H1 (cell line): ENCODE measurements at regions not wholly inside any gene's neighbourhood (a gene's known extent, or its start where the extent isn't known, plus 50 kb on each side); places are given as distances from the start of the nearest gene placed in this dataset.

Experiments used
- CTCF ChIA-PET: fragments of 300-600 bp; sonication (Branson Sonifier 250); formaldehyde crosslinking; loops from one replicate; lab custom pipeline; 2021; ENCODE audit not compliant: partially characterized antibody; lab: Charles Lee
- POLR2A ChIA-PET: fragments of 300-600 bp; sonication (Branson Sonifier 250); formaldehyde crosslinking; loops from one replicate; lab custom pipeline; 2021; ENCODE audit warnings: inconsistent platforms; ENCODE audit not compliant: partially characterized antibody; lab: Charles Lee
- DNase-seq, 2 experiments: peaks; one replicate each; pipeline versions ENCODE4 v3.0.0 to v3.0.0-alpha.2; 2010 to 2022; ENCODE audit warnings: low spot score in 2 of 2, low read depth in 1 of 2, mixed read lengths in 1 of 2
- FAIRE-seq: peaks from 2 replicates; lab custom pipeline; 2011; peaks lifted over from hg19 to GRCh38; lab: Jason Lieb, UNC
- H2AFZ ChIP-seq: 2 replicates; pipeline ENCODE4 v1.8.1; 2012; ENCODE audit warnings: low read length, inconsistent platforms
- H2AK5ac ChIP-seq: 2 replicates; pipeline ENCODE4 v1.6.1; 2013; ENCODE audit warnings: low read depth, low read length
- H2BK120ac ChIP-seq: replicated peaks from 2 replicates; pipeline ENCODE3; 2013; ENCODE audit warnings: low read depth, low read length, inconsistent platforms
- H2BK12ac ChIP-seq: 2 replicates; pipeline ENCODE4 v1.6.1; 2013; ENCODE audit warnings: low read depth, low read length
- H2BK15ac ChIP-seq: 2 replicates; pipeline ENCODE4 v1.6.1; 2013; ENCODE audit warnings: low read length
- H2BK20ac ChIP-seq: 2 replicates; pipeline ENCODE4 v1.6.1; 2013; ENCODE audit warnings: low read length
- H2BK5ac ChIP-seq: 2 replicates; pipeline ENCODE4 v1.6.1; 2013; ENCODE audit warnings: low read depth, low read length
- H3K14ac ChIP-seq: 2 replicates; pipeline ENCODE4 v1.6.1; 2013; ENCODE audit warnings: inconsistent platforms; ENCODE audit not compliant: insufficient read length
- H3K18ac ChIP-seq: 2 replicates; pipeline ENCODE4 v1.6.1; 2013; ENCODE audit warnings: low read length; ENCODE audit errors: extremely low read depth
- H3K23ac ChIP-seq: 2 replicates; pipeline ENCODE4 v1.6.1; 2013; ENCODE audit warnings: inconsistent platforms; ENCODE audit not compliant: insufficient read length
- H3K23me2 ChIP-seq: 2 replicates; pipeline ENCODE4 v1.6.1; 2013; ENCODE audit warnings: low read depth, low read length
- H3K27ac ChIP-seq: 2 replicates; pipeline ENCODE4 v1.6.1; 2011; ENCODE audit warnings: low read depth, low read length, inconsistent platforms
- H3K27me3 ChIP-seq, 4 experiments: replicated peaks in 1 of 4; 1 replicate in 1 of 4; 2 replicates in 3 of 4; pipeline versions ENCODE4 v1.6.1 to v1.8.1; 2011 to 2013; ENCODE audit warnings: low read length in 3 of 4, mild to moderate bottlenecking in 3 of 4, inconsistent platforms in 2 of 4, mixed read lengths in 2 of 4, moderate library complexity in 1 of 4; ENCODE audit not compliant: control insufficient read depth in 3 of 4, insufficient read depth in 3 of 4; ENCODE audit errors: extremely low read depth in 1 of 4
- H3K36me3 ChIP-seq, 4 experiments: 2 replicates each; pipeline versions ENCODE4 v1.6.1 to v1.8.1; 2011 to 2013; ENCODE audit warnings: mild to moderate bottlenecking in 4 of 4, low read length in 3 of 4, moderate library complexity in 2 of 4, control low read depth in 1 of 4, inconsistent platforms in 1 of 4; ENCODE audit not compliant: insufficient read depth in 4 of 4, control insufficient read depth in 2 of 4
- H3K4ac ChIP-seq: replicated peaks from 2 replicates; pipeline ENCODE3; 2013; ENCODE audit warnings: low read length, low read depth, mixed read lengths, inconsistent platforms; ENCODE audit not compliant: insufficient read length
- H3K4me1 ChIP-seq, 4 experiments: replicated peaks in 1 of 4; 1 replicate in 1 of 4; 2 replicates in 3 of 4; pipeline versions ENCODE4 v1.6.1 to v1.8.1; 2011 to 2013; ENCODE audit warnings: low read length in 3 of 4, inconsistent platforms in 2 of 4, mixed read lengths in 1 of 4; ENCODE audit not compliant: insufficient read depth in 4 of 4, control insufficient read depth in 3 of 4
- H3K4me2 ChIP-seq, 2 experiments: 2 replicates each; pipeline versions ENCODE4 v1.6.1 to v1.8.1; 2011 to 2013; ENCODE audit warnings: low read depth in 2 of 2, low read length in 2 of 2, control low read depth in 1 of 2, inconsistent platforms in 1 of 2, mild to moderate bottlenecking in 1 of 2; ENCODE audit not compliant: insufficient read depth in 1 of 2
- H3K4me3 ChIP-seq, 4 experiments: fragments of 200-600, 300-600 bp in 1 of 4; sonication (generic), shearing (Covaris generic), sonication (Bioruptor Twin) in 1 of 4; 2 replicates each; pipeline versions ENCODE4 v1.5.1 to v1.8.1; 2011 to 2016; ENCODE audit warnings: low read length in 4 of 4, low read depth in 3 of 4, control low read depth in 2 of 4, inconsistent platforms in 2 of 4, mild to moderate bottlenecking in 2 of 4, mixed read lengths in 1 of 4, moderate library complexity in 1 of 4; ENCODE audit not compliant: insufficient read depth in 2 of 4; ENCODE audit errors: extremely low read depth in 1 of 4
- H3K56ac ChIP-seq: replicated peaks from 2 replicates; pipeline ENCODE3; 2013; ENCODE audit warnings: low read depth, mild to moderate bottlenecking, mixed read lengths, low read length, inconsistent platforms; ENCODE audit not compliant: insufficient read length
- H3K79me1 ChIP-seq: 2 replicates; pipeline ENCODE4 v1.6.1; 2013; ENCODE audit warnings: low read depth, low read length, control low read depth
- H3K79me2 ChIP-seq, 2 experiments: 2 replicates each; pipeline versions ENCODE4 v1.6.1 to v1.8.1; 2012 to 2013; ENCODE audit warnings: low read length in 2 of 2, mild to moderate bottlenecking in 2 of 2, inconsistent platforms in 1 of 2; ENCODE audit not compliant: insufficient read depth in 2 of 2, control insufficient read depth in 1 of 2
- H3K9ac ChIP-seq, 4 experiments: replicated peaks in 1 of 4; 1 replicate in 1 of 4; 2 replicates in 3 of 4; pipeline versions ENCODE4 v1.6.1 to v1.8.1; 2011 to 2013; ENCODE audit warnings: low read depth in 3 of 4, low read length in 3 of 4, control low read depth in 2 of 4, mild to moderate bottlenecking in 2 of 4, moderate library complexity in 2 of 4, inconsistent platforms in 1 of 4; ENCODE audit errors: extremely low read depth in 1 of 4
- H3K9me3 ChIP-seq, 2 experiments: 2 replicates each; pipeline versions ENCODE4 v1.6.1 to v1.8.1; 2012 to 2013; ENCODE audit warnings: mild to moderate bottlenecking in 2 of 2, moderate library complexity in 2 of 2, control low read depth in 1 of 2, inconsistent platforms in 1 of 2, low read depth in 1 of 2, low read length in 1 of 2, mixed read lengths in 1 of 2; ENCODE audit not compliant: insufficient read depth in 2 of 2
- H4K20me1 ChIP-seq, 2 experiments: replicated peaks in 1 of 2; 2 replicates each; pipeline versions ENCODE3 to v1.8.1; 2011 to 2013; ENCODE audit warnings: inconsistent platforms in 2 of 2, low read length in 2 of 2, mild to moderate bottlenecking in 1 of 2; ENCODE audit not compliant: insufficient read depth in 2 of 2, control insufficient read depth in 1 of 2
- H4K5ac ChIP-seq: 2 replicates; pipeline ENCODE4 v1.6.1; 2013; ENCODE audit warnings: low read length, low read depth, mixed read lengths, inconsistent platforms; ENCODE audit not compliant: insufficient read length
- H4K8ac ChIP-seq: 2 replicates; pipeline ENCODE4 v1.8.0; 2013; ENCODE audit warnings: mild to moderate bottlenecking, moderate library complexity, low read length, inconsistent platforms; ENCODE audit not compliant: insufficient read depth; ENCODE audit errors: extremely low read depth
- H4K91ac ChIP-seq: replicated peaks from 2 replicates; pipeline ENCODE3; 2013; ENCODE audit warnings: low read length, mixed read lengths, inconsistent platforms; ENCODE audit not compliant: insufficient read length
- ASH2L ChIP-seq: fragments of 200-600, 300-600 bp; sonication (generic); IDR thresholded peaks from one replicate; pipeline ENCODE4 v1.7.1; 2017; ENCODE audit warnings: low read length
- GTF2F1 ChIP-seq: IDR thresholded peaks from 2 replicates; pipeline ENCODE4 v1.6.1; 2012; ENCODE audit warnings: low read depth, low read length, improper control_type of control experiment, borderline replicate concordance
- HDAC2 ChIP-seq, 2 experiments: fragments of 300-600 bp in 1 of 2; sonication (generic) in 1 of 2; IDR thresholded peaks; 2 replicates each; pipeline ENCODE4 v1.6.1; 2011 to 2012; ENCODE audit warnings: low read depth in 2 of 2, low read length in 2 of 2, mild to moderate bottlenecking in 2 of 2, moderate library complexity in 2 of 2, borderline replicate concordance in 1 of 2, inconsistent platforms in 1 of 2
- HDAC6 ChIP-seq: IDR thresholded peaks from one replicate; pipeline ENCODE4 v1.7.1; 2012; ENCODE audit warnings: low read depth, mild to moderate bottlenecking, inconsistent platforms, low read length, moderate library complexity
- KDM4A ChIP-seq: IDR thresholded peaks from one replicate; pipeline ENCODE4 v1.7.1; 2012; ENCODE audit warnings: low read depth, mild to moderate bottlenecking, moderate library complexity, low read length, inconsistent platforms; ENCODE audit not compliant: severe bottlenecking
- NRF1 ChIP-seq: IDR thresholded peaks from 2 replicates; pipeline ENCODE4 v1.6.1; 2011; ENCODE audit warnings: mild to moderate bottlenecking, low read depth, low read length, improper control_type of control experiment
- PHF8 ChIP-seq: fragments of 200-600 bp; sonication (generic); conservative IDR thresholded peaks from 2 replicates; pipeline ENCODE4 v1.7.1; 2012; ENCODE audit warnings: low read depth, mild to moderate bottlenecking, inconsistent platforms, low read length, moderate library complexity
- POLR2A ChIP-seq, 2 experiments: IDR thresholded peaks; 1 replicate in 1 of 2; 2 replicates in 1 of 2; pipeline ENCODE4 v1.6.1; 2011; ENCODE audit warnings: low read depth in 2 of 2, low read length in 2 of 2, mild to moderate bottlenecking in 2 of 2; ENCODE audit errors: control extremely low read depth in 1 of 2
- RXRA ChIP-seq: IDR thresholded peaks from 2 replicates; pipeline ENCODE4 v1.6.1; 2011; ENCODE audit warnings: low read depth, mild to moderate bottlenecking, low read length, moderate library complexity; ENCODE audit not compliant: insufficient read depth
- SIN3A ChIP-seq, 2 experiments: IDR thresholded peaks in 1 of 2; conservative IDR thresholded peaks in 1 of 2; 2 replicates each; pipeline ENCODE4 v1.6.1; 2011 to 2012; ENCODE audit warnings: low read length in 2 of 2, improper control_type of control experiment in 1 of 2, low read depth in 1 of 2, mild to moderate bottlenecking in 1 of 2
- SP2 ChIP-seq: IDR thresholded peaks from 2 replicates; pipeline ENCODE4 v1.6.1; 2012; ENCODE audit warnings: mild to moderate bottlenecking, low read length, inconsistent platforms
- SUZ12 ChIP-seq: fragments of 200-600 bp; sonication (generic); IDR thresholded peaks from 2 replicates; pipeline ENCODE4 v1.6.1; 2012; ENCODE audit warnings: mild to moderate bottlenecking, inconsistent platforms, low read length, moderate library complexity, mixed read lengths
- TAF7 ChIP-seq: optimal IDR thresholded peaks from 2 replicates; pipeline ENCODE3; 2011; ENCODE audit warnings: low read depth, mild to moderate bottlenecking, inconsistent platforms, low read length, moderate library complexity, borderline replicate concordance
- TF ChIP-seq, protein P1 (sequence below): IDR thresholded peaks from 2 replicates; pipeline ENCODE4 v1.6.1; 2012; ENCODE audit warnings: inconsistent platforms
- TF ChIP-seq, protein P2 (sequence below): IDR thresholded peaks from 2 replicates; pipeline ENCODE4 v1.6.1; 2012; ENCODE audit warnings: inconsistent platforms

DNA sequence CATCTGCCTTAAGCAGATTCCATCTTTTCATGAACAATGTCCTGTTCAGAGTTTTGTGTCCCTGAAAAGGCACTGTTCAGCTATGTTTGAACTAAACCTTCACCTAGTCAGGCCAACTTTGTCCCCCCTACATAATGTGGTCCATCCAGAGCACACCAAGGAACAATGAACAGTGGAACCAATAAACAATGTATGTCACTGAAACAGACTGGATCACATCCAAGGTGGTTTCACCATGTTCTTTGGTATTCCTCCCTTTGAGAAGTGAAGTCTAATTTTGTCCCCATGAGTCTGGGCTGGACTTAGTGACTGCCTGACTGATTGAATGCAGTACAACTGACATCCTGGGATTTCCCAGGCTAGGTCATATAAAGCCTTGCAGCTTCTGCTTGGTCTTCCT lies 174.5 kb downstream of the SLC24A2 start:
- FAIRE-seq (no peak), DNase-seq (no peak)
- no peak overlapping the region for H2BK15ac ChIP-seq
- no peak overlapping the region for H2BK20ac ChIP-seq
- H3K18ac ChIP-seq: no peak overlapping the region
- H3K4ac ChIP-seq: no peak overlapping the region
- no peaks in the 10 kb centered on the region for H3K4me1 ChIP-seq
- POLR2A ChIA-PET: no interaction called here
- no peak overlapping the region for H3K4me3 ChIP-seq
- no peak overlapping the region for H2AK5ac ChIP-seq
- H3K79me1 ChIP-seq: no peaks in the 10 kb centered on the region
- peaks cover 0 to 3% of the 10 kb centered on the region in 2 experiments; a peak in 1 of 4 replicates for H3K9me3 ChIP-seq
- no peak overlapping the region for H3K27ac ChIP-seq
- H3K23me2 ChIP-seq: no peaks in the 10 kb centered on the region
- H3K4me2 ChIP-seq: no peak overlapping the region
- no peaks in the 10 kb centered on the region for H4K20me1 ChIP-seq
- H4K5ac ChIP-seq: no peak overlapping the region
- H3K23ac ChIP-seq: no peak overlapping the region
- H2AFZ ChIP-seq: no peak overlapping the region
- no peaks in the 10 kb centered on the region for H3K79me2 ChIP-seq
- no peak overlapping the region for H3K9ac ChIP-seq
- H3K56ac ChIP-seq: no peak overlapping the region
- H4K91ac ChIP-seq: no peak overlapping the region
- H2BK12ac ChIP-seq: no peak overlapping the region
- no peaks in the 10 kb centered on the region for H3K27me3 ChIP-seq
- H2BK5ac ChIP-seq: no peak overlapping the region
- no peak overlapping the region for H2BK120ac ChIP-seq
- H3K14ac ChIP-seq: no peak overlapping the region
- H3K36me3 ChIP-seq: no peaks in the 10 kb centered on the region; a peak in 1 of 8 replicates
- H4K8ac ChIP-seq: no peak overlapping the region
- CTCF ChIA-PET: interaction anchor here (2.4 kb wide), 1 partner anchor 14 kb away, joined by 11 read pairs; no protein-coding TSS in a partner anchor
- TF ChIP-seq, protein P1, sequence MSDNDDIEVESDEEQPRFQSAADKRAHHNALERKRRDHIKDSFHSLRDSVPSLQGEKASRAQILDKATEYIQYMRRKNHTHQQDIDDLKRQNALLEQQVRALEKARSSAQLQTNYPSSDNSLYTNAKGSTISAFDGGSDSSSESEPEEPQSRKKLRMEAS: no peak
- TF ChIP-seq HDAC2 (IDR thresholded peaks at IDR 0.05; ENCODE audit: borderline replicate concordance in 1 of 2, low read depth in 2 of 2, low read length in 2 of 2) (no peak), SIN3A (conservative IDR thresholded peaks at IDR 0.05 in 1 of 2, IDR thresholded peaks at IDR 0.05 in 1 of 2; ENCODE audit: low read depth in 1 of 2, low read length in 2 of 2) (no peak), ASH2L (no peak), KDM4A (no peak), GTF2F1 (no peak), SUZ12 (no peak), PHF8 (no peak), NRF1 (no peak), HDAC6 (no peak), SP2 (no peak), TAF7 (no peak), POLR2A (IDR thresholded peaks at IDR 0.05; ENCODE audit: control extremely low read depth in 1 of 2, low read depth in 2 of 2, low read length in 2 of 2) (no peak), RXRA (no peak)
- TF ChIP-seq, protein P2, sequence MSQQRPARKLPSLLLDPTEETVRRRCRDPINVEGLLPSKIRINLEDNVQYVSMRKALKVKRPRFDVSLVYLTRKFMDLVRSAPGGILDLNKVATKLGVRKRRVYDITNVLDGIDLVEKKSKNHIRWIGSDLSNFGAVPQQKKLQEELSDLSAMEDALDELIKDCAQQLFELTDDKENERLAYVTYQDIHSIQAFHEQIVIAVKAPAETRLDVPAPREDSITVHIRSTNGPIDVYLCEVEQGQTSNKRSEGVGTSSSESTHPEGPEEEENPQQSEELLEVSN: no peak
